H1 (cell line): ENCODE measurements at regions not wholly inside any gene's neighbourhood (a gene's known extent, or its start where the extent isn't known, plus 50 kb on each side); places are given as distances from the start of the nearest gene placed in this dataset.

ENCODE experiments used
- CTCF ChIA-PET: fragments of 300-600 bp; sonication (Branson Sonifier 250); formaldehyde crosslinking; loops from one replicate; lab custom pipeline; 2021; ENCODE audit not compliant: partially characterized antibody; lab: Charles Lee
- POLR2A ChIA-PET: fragments of 300-600 bp; sonication (Branson Sonifier 250); formaldehyde crosslinking; loops from one replicate; lab custom pipeline; 2021; ENCODE audit warnings: inconsistent platforms; ENCODE audit not compliant: partially characterized antibody; lab: Charles Lee
- DNase-seq, 2 experiments: peaks; one replicate each; pipeline versions ENCODE4 v3.0.0 to v3.0.0-alpha.2; 2010 to 2022; ENCODE audit warnings: low spot score in 2 of 2, low read depth in 1 of 2, mixed read lengths in 1 of 2
- FAIRE-seq: peaks from 2 replicates; lab custom pipeline; 2011; peaks lifted over from hg19 to GRCh38; lab: Jason Lieb, UNC
- H2AFZ ChIP-seq: 2 replicates; pipeline ENCODE4 v1.8.1; 2012; ENCODE audit warnings: low read length, inconsistent platforms
- H2AK5ac ChIP-seq: 2 replicates; pipeline ENCODE4 v1.6.1; 2013; ENCODE audit warnings: low read depth, low read length
- H2BK120ac ChIP-seq: replicated peaks from 2 replicates; pipeline ENCODE3; 2013; ENCODE audit warnings: low read depth, low read length, inconsistent platforms
- H2BK12ac ChIP-seq: 2 replicates; pipeline ENCODE4 v1.6.1; 2013; ENCODE audit warnings: low read depth, low read length
- H2BK15ac ChIP-seq: 2 replicates; pipeline ENCODE4 v1.6.1; 2013; ENCODE audit warnings: low read length
- H2BK20ac ChIP-seq: 2 replicates; pipeline ENCODE4 v1.6.1; 2013; ENCODE audit warnings: low read length
- H2BK5ac ChIP-seq: 2 replicates; pipeline ENCODE4 v1.6.1; 2013; ENCODE audit warnings: low read depth, low read length
- H3K14ac ChIP-seq: 2 replicates; pipeline ENCODE4 v1.6.1; 2013; ENCODE audit warnings: inconsistent platforms; ENCODE audit not compliant: insufficient read length
- H3K18ac ChIP-seq: 2 replicates; pipeline ENCODE4 v1.6.1; 2013; ENCODE audit warnings: low read length; ENCODE audit errors: extremely low read depth
- H3K23ac ChIP-seq: 2 replicates; pipeline ENCODE4 v1.6.1; 2013; ENCODE audit warnings: inconsistent platforms; ENCODE audit not compliant: insufficient read length
- H3K23me2 ChIP-seq: 2 replicates; pipeline ENCODE4 v1.6.1; 2013; ENCODE audit warnings: low read depth, low read length
- H3K27ac ChIP-seq: 2 replicates; pipeline ENCODE4 v1.6.1; 2011; ENCODE audit warnings: low read depth, low read length, inconsistent platforms
- H3K27me3 ChIP-seq, 4 experiments: replicated peaks in 1 of 4; 1 replicate in 1 of 4; 2 replicates in 3 of 4; pipeline versions ENCODE4 v1.6.1 to v1.8.1; 2011 to 2013; ENCODE audit warnings: low read length in 3 of 4, mild to moderate bottlenecking in 3 of 4, inconsistent platforms in 2 of 4, mixed read lengths in 2 of 4, moderate library complexity in 1 of 4; ENCODE audit not compliant: control insufficient read depth in 3 of 4, insufficient read depth in 3 of 4; ENCODE audit errors: extremely low read depth in 1 of 4
- H3K36me3 ChIP-seq, 4 experiments: 2 replicates each; pipeline versions ENCODE4 v1.6.1 to v1.8.1; 2011 to 2013; ENCODE audit warnings: mild to moderate bottlenecking in 4 of 4, low read length in 3 of 4, moderate library complexity in 2 of 4, control low read depth in 1 of 4, inconsistent platforms in 1 of 4; ENCODE audit not compliant: insufficient read depth in 4 of 4, control insufficient read depth in 2 of 4
- H3K4ac ChIP-seq: replicated peaks from 2 replicates; pipeline ENCODE3; 2013; ENCODE audit warnings: low read length, low read depth, mixed read lengths, inconsistent platforms; ENCODE audit not compliant: insufficient read length
- H3K4me1 ChIP-seq, 4 experiments: replicated peaks in 1 of 4; 1 replicate in 1 of 4; 2 replicates in 3 of 4; pipeline versions ENCODE4 v1.6.1 to v1.8.1; 2011 to 2013; ENCODE audit warnings: low read length in 3 of 4, inconsistent platforms in 2 of 4, mixed read lengths in 1 of 4; ENCODE audit not compliant: insufficient read depth in 4 of 4, control insufficient read depth in 3 of 4
- H3K4me2 ChIP-seq, 2 experiments: 2 replicates each; pipeline versions ENCODE4 v1.6.1 to v1.8.1; 2011 to 2013; ENCODE audit warnings: low read depth in 2 of 2, low read length in 2 of 2, control low read depth in 1 of 2, inconsistent platforms in 1 of 2, mild to moderate bottlenecking in 1 of 2; ENCODE audit not compliant: insufficient read depth in 1 of 2
- H3K4me3 ChIP-seq, 4 experiments: fragments of 200-600, 300-600 bp in 1 of 4; sonication (generic), shearing (Covaris generic), sonication (Bioruptor Twin) in 1 of 4; 2 replicates each; pipeline versions ENCODE4 v1.5.1 to v1.8.1; 2011 to 2016; ENCODE audit warnings: low read length in 4 of 4, low read depth in 3 of 4, control low read depth in 2 of 4, inconsistent platforms in 2 of 4, mild to moderate bottlenecking in 2 of 4, mixed read lengths in 1 of 4, moderate library complexity in 1 of 4; ENCODE audit not compliant: insufficient read depth in 2 of 4; ENCODE audit errors: extremely low read depth in 1 of 4
- H3K56ac ChIP-seq: replicated peaks from 2 replicates; pipeline ENCODE3; 2013; ENCODE audit warnings: low read depth, mild to moderate bottlenecking, mixed read lengths, low read length, inconsistent platforms; ENCODE audit not compliant: insufficient read length
- H3K79me1 ChIP-seq: 2 replicates; pipeline ENCODE4 v1.6.1; 2013; ENCODE audit warnings: low read depth, low read length, control low read depth
- H3K79me2 ChIP-seq, 2 experiments: 2 replicates each; pipeline versions ENCODE4 v1.6.1 to v1.8.1; 2012 to 2013; ENCODE audit warnings: low read length in 2 of 2, mild to moderate bottlenecking in 2 of 2, inconsistent platforms in 1 of 2; ENCODE audit not compliant: insufficient read depth in 2 of 2, control insufficient read depth in 1 of 2
- H3K9ac ChIP-seq, 4 experiments: replicated peaks in 1 of 4; 1 replicate in 1 of 4; 2 replicates in 3 of 4; pipeline versions ENCODE4 v1.6.1 to v1.8.1; 2011 to 2013; ENCODE audit warnings: low read depth in 3 of 4, low read length in 3 of 4, control low read depth in 2 of 4, mild to moderate bottlenecking in 2 of 4, moderate library complexity in 2 of 4, inconsistent platforms in 1 of 4; ENCODE audit errors: extremely low read depth in 1 of 4
- H3K9me3 ChIP-seq, 2 experiments: 2 replicates each; pipeline versions ENCODE4 v1.6.1 to v1.8.1; 2012 to 2013; ENCODE audit warnings: mild to moderate bottlenecking in 2 of 2, moderate library complexity in 2 of 2, control low read depth in 1 of 2, inconsistent platforms in 1 of 2, low read depth in 1 of 2, low read length in 1 of 2, mixed read lengths in 1 of 2; ENCODE audit not compliant: insufficient read depth in 2 of 2
- H4K20me1 ChIP-seq, 2 experiments: replicated peaks in 1 of 2; 2 replicates each; pipeline versions ENCODE3 to v1.8.1; 2011 to 2013; ENCODE audit warnings: inconsistent platforms in 2 of 2, low read length in 2 of 2, mild to moderate bottlenecking in 1 of 2; ENCODE audit not compliant: insufficient read depth in 2 of 2, control insufficient read depth in 1 of 2
- H4K5ac ChIP-seq: 2 replicates; pipeline ENCODE4 v1.6.1; 2013; ENCODE audit warnings: low read length, low read depth, mixed read lengths, inconsistent platforms; ENCODE audit not compliant: insufficient read length
- H4K8ac ChIP-seq: 2 replicates; pipeline ENCODE4 v1.8.0; 2013; ENCODE audit warnings: mild to moderate bottlenecking, moderate library complexity, low read length, inconsistent platforms; ENCODE audit not compliant: insufficient read depth; ENCODE audit errors: extremely low read depth
- H4K91ac ChIP-seq: replicated peaks from 2 replicates; pipeline ENCODE3; 2013; ENCODE audit warnings: low read length, mixed read lengths, inconsistent platforms; ENCODE audit not compliant: insufficient read length
- CTBP2 ChIP-seq: IDR thresholded peaks from 2 replicates; pipeline ENCODE4 v1.7.0; 2011; ENCODE audit warnings: borderline replicate concordance, mild to moderate bottlenecking, moderate library complexity, mixed read lengths, low read length; ENCODE audit not compliant: insufficient read depth, insufficient read length
- GABPA ChIP-seq: IDR thresholded peaks from 2 replicates; pipeline ENCODE4 v1.6.1; 2011; ENCODE audit warnings: mild to moderate bottlenecking, low read length, moderate library complexity, borderline replicate concordance; ENCODE audit not compliant: insufficient read depth
- KDM5A ChIP-seq: fragments of 200-600 bp; IDR thresholded peaks from 2 replicates; pipeline ENCODE4 v1.7.1; 2012; ENCODE audit warnings: mild to moderate bottlenecking, low read length, inconsistent platforms, mixed read lengths
- NRF1 ChIP-seq: IDR thresholded peaks from 2 replicates; pipeline ENCODE4 v1.6.1; 2011; ENCODE audit warnings: mild to moderate bottlenecking, low read depth, low read length, improper control_type of control experiment
- RBBP5 ChIP-seq: IDR thresholded peaks from 2 replicates; pipeline ENCODE4 v1.7.1; 2012; ENCODE audit warnings: low read depth, mild to moderate bottlenecking, inconsistent platforms, low read length, moderate library complexity, borderline replicate concordance
- SIN3A ChIP-seq, 2 experiments: IDR thresholded peaks in 1 of 2; conservative IDR thresholded peaks in 1 of 2; 2 replicates each; pipeline ENCODE4 v1.6.1; 2011 to 2012; ENCODE audit warnings: low read length in 2 of 2, improper control_type of control experiment in 1 of 2, low read depth in 1 of 2, mild to moderate bottlenecking in 1 of 2
- TAF1 ChIP-seq: IDR thresholded peaks from 2 replicates; pipeline ENCODE4 v1.6.1; 2011; ENCODE audit warnings: mild to moderate bottlenecking, low read depth, low read length
- WGBS, 2 experiments: shearing (Covaris generic) in 1 of 2; methylation state at CpG; one replicate each; pipeline versions ENCODE4 v1.1.6 to v1.1.7; 2013 to 2015; ENCODE audit warnings: low lambda C conversion rate in 2 of 2, mixed read lengths in 2 of 2, inconsistent platforms in 1 of 2, low coverage in 1 of 2, missing lambda C conversion rate in 1 of 2; ENCODE audit not compliant: insufficient replicate concordance in 2 of 2, insufficient coverage in 1 of 2, insufficient read length in 1 of 2; ENCODE audit errors: extremely low coverage in 1 of 2, missing lambda C conversion rate in 1 of 2; 5-methylcytosine and 5-hydroxymethylcytosine counted together

DNA sequence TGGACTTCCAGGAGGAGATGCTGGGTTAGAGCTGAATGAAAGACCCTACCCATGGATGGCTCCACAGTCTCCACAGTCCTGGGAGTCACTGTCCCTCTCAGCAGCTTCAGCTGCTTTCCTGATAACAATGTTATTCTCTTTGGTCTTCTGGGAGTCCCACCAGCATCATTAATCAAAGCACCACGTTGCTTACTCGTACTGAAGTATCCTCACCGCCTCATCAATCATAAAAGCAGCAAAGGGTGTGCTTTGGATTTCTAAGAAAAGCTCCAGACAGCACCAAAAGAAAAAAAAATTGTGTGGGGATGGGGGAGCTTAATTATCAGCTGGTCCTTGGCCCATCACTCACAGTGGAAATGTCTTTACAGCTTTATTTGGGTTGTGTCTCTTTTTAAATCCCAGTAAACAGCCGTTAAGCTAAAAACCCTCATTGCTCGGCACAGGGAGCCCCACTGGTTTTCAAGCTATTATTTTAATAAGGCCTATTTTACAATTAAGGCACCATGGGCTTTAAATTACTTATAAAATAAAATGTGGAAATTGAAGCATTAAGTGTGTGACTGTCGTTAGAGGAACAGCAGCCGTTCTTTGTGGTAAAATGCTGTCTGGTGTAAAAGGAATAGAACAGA, 538.0 kb downstream of the EBF1 start:
- H4K91ac ChIP-seq: no peak overlapping the region
- no peak overlapping the region for H3K18ac ChIP-seq
- no peak overlapping the region for H2AFZ ChIP-seq
- H3K36me3 ChIP-seq: no peaks in the 10 kb centered on the region
- FAIRE-seq: no peak
- DNase-seq: no peak
- no peak overlapping the region for H3K56ac ChIP-seq
- ChIA-PET POLR2A (no interaction called here), CTCF (interaction anchor here (1.2 to 1.6 kb wide), 2 partner anchors 10 to 133 kb away, joined by 3 to 4 read pairs; no protein-coding TSS in a partner anchor)
- no peak overlapping the region for H2BK20ac ChIP-seq
- H4K20me1 ChIP-seq: no peaks in the 10 kb centered on the region
- no peak overlapping the region for H4K5ac ChIP-seq
- no peaks in the 10 kb centered on the region for H3K27me3 ChIP-seq
- H3K4me2 ChIP-seq: no peak overlapping the region
- 92% methylated on average over 7 of the region's 7 CpGs; no CpG with 5 or more reads in 1 of the 2 experiments for WGBS, 2 experiments
- no peak overlapping the region for H3K4ac ChIP-seq
- H2AK5ac ChIP-seq: no peak overlapping the region
- H3K23me2 ChIP-seq: no peaks in the 10 kb centered on the region
- H3K9me3 ChIP-seq: no peaks in the 10 kb centered on the region
- H3K23ac ChIP-seq: no peak overlapping the region
- H2BK120ac ChIP-seq: no peak overlapping the region
- H3K14ac ChIP-seq: no peak overlapping the region
- H3K79me2 ChIP-seq: no peaks in the 10 kb centered on the region
- H2BK5ac ChIP-seq: no peak overlapping the region
- H3K9ac ChIP-seq: no peak overlapping the region
- H3K79me1 ChIP-seq: no peaks in the 10 kb centered on the region
- H2BK15ac ChIP-seq: no peak overlapping the region
- H3K4me3 ChIP-seq: no peak overlapping the region
- H3K4me1 ChIP-seq: peaks cover 0 to 6% (median 0%) of the 10 kb centered on the region in 4 experiments; a peak in 2 of 7 replicates
- no peak overlapping the region for H2BK12ac ChIP-seq
- H4K8ac ChIP-seq: no peak overlapping the region
- no peak overlapping the region for H3K27ac ChIP-seq
- TF ChIP-seq TAF1 (no peak), KDM5A (no peak), GABPA (no peak), SIN3A (conservative IDR thresholded peaks at IDR 0.05 in 1 of 2, IDR thresholded peaks at IDR 0.05 in 1 of 2; ENCODE audit: low read depth in 1 of 2, low read length in 2 of 2) (no peak), CTBP2 (no peak), NRF1 (no peak), RBBP5 (no peak)
